GM12864 (cell line): ENCODE measurements at regions not wholly inside any gene's neighbourhood (a gene's known extent, or its start where the extent isn't known, plus 50 kb on each side); places are given as distances from the start of the nearest gene placed in this dataset.
"Not testable (repeated sequence)": the region's sequence is repeated elsewhere in the genome, so short reads cannot be mapped to it uniquely, and the experiment has no call there.

ENCODE experiments used
- DNase-seq: peaks from one replicate; pipeline ENCODE4 v3.0.0-alpha.2; 2011; ENCODE audit warnings: low read depth
- H3K4me3 ChIP-seq: 2 replicates; pipeline ENCODE4 v1.5.1; 2011; ENCODE audit warnings: mild to moderate bottlenecking, low read depth, low read length, control low read depth
- TF ChIP-seq, protein P1 (sequence below): IDR thresholded peaks from 2 replicates; pipeline ENCODE4 v1.5.1; 2011; ENCODE audit warnings: low read depth, mild to moderate bottlenecking, moderate library complexity, low read length, control low read depth, inconsistent platforms; ENCODE audit errors: missing control alignments

DNA sequence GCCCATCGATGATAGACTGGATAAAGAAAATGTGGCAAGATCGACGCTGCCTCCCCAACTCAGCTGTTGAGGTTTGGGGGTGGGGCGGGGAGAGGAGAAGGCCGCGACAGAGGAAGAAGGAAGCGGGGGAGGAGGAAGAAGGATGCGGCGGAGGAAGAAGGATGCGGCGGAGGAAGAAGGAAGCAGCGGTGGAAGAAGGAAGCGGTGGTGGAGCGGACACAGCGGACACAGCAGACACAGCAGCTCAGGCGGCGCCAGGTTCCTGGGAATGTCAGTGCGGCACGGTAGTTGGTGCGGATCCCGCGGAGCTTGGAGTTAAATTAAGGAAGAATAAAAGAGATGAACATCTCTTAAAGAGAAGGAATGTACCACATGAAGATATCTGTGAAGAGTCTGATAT is 163.9 kb upstream of the NT5E start:
- H3K4me3 ChIP-seq, result no peak overlapping the region
- DNase-seq, result no peak
- TF ChIP-seq, protein P1, sequence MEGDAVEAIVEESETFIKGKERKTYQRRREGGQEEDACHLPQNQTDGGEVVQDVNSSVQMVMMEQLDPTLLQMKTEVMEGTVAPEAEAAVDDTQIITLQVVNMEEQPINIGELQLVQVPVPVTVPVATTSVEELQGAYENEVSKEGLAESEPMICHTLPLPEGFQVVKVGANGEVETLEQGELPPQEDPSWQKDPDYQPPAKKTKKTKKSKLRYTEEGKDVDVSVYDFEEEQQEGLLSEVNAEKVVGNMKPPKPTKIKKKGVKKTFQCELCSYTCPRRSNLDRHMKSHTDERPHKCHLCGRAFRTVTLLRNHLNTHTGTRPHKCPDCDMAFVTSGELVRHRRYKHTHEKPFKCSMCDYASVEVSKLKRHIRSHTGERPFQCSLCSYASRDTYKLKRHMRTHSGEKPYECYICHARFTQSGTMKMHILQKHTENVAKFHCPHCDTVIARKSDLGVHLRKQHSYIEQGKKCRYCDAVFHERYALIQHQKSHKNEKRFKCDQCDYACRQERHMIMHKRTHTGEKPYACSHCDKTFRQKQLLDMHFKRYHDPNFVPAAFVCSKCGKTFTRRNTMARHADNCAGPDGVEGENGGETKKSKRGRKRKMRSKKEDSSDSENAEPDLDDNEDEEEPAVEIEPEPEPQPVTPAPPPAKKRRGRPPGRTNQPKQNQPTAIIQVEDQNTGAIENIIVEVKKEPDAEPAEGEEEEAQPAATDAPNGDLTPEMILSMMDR, result no peak

DNA sequence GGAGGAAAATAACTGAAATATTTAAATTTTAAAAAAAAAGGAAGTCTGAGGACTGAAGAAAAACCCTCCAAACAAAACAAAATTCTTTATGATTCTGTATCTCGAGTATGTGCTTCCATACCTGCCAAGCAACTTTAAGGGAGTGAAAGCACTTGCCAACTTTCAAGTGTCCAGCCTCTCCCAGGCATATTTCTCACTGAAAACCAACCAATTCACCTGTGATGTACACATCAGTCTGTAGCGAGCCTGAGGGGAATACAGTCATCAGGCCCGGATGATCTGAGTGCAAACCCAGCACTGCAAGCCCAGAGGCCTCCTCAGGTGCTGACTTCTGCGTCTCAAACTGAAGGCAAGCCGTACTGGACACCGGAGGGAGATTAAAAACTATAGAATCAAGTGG is 164.8 kb upstream of the NT5E start:
- TF ChIP-seq, protein P1, result no peak
- no peak overlapping the region for H3K4me3 ChIP-seq

DNA sequence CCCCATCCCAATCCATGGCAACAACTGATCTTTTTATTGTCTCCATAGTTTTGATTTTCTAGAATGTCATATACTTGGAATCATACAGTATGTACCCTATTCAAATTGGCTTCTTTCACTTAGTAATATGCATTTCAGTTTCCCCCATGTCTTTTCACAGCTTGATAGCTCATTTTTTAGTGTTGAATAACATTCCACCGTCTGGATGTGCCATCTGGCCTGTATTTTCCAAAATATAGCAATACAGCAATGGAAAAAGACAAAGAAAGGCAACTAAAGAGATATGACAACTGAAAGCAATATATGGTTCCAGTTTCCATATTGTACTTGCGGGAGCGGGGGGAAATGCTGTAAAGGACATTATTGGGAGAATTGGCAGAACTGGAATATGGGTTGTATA is 166.4 kb upstream of the NT5E start:
- TF ChIP-seq, protein P1, result no peak
- no peak overlapping the region for H3K4me3 ChIP-seq
- DNase-seq, result no peak

More for the DNA sequence above, 164.8 kb upstream of the NT5E start:
- no peak for DNase-seq

DNA sequence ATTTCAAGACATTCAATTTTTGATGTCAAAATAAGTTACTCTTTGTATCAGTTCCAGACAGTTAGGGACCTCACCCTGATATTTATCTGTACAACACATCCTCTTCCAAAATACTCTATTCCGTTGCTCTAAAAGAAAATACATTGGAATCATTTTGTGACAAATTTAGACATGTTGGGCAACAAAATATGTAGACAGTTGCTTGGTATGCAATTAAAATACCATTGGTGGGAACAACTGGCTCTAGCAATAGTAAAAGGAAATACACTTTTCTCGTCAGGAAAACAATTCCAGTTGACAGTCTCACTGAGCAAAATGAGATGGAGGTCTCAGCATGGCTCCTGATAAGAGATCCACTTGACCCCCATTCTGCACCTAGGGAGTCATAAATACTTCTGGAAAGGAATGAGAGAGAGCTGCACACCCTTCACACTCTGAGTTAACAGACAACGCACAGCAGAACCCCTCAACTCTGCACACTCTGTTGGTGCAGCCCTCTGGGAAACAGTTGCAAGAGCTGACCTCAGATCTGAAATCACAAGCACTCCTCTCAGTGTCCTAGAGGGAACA is 171.3 kb upstream of the NT5E start:
- no peak for DNase-seq
- H3K4me3 ChIP-seq, result no peak overlapping the region
- TF ChIP-seq, protein P1, result no peak

DNA sequence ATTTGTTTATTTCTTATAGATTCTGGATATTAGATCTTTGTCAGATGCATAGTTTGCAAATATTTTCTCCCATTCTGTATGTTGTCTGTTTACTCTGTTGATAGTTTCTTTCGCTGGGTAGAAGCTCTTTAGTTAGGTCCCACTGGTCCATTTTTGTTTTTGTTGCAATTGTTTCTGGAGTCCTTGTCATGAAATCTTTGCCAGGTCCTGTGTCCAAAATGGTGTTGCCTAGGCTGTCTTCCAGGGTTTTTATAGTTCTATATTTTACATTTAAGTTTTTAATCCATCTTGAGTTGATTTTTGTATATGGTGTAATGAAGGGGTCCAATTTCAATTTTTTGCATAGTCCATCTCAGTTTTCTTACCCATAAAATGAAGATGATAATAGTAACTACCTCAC is 173.9 kb upstream of the NT5E start:
- not testable (repeated sequence) for H3K4me3 ChIP-seq, DNase-seq

DNA sequence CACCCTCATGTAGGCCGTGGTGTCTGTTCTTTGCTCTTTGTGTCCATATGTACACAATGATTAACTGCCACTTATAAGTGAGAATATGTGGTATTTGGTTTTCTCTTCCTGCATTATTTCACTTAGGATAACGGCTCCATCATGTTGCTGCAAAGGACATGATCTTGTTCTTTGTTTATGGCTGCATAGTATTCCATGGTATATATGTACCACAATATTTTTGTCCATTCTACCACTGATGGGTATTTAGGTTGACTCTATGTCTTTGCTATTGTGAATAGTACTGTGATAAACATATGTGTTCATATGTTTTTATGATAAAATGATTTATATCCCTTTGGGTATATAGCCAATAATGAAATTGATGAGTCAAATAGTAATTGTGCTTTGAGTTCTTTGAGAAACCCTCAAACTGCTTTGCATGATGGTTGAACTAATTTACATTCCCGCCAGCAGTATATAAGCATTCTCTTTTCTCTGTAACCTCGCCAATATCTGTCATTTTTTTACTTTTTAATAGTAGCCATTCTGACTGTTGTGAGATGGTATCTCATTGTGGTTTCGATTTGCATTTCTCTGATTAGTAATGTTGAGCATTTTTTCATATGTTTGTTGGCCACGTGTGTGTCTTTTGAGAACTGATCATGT is 174.4 kb upstream of the NT5E start:
- DNase-seq, result no peak
- TF ChIP-seq, protein P1, result no peak
- H3K4me3 ChIP-seq, result no peak overlapping the region

DNA sequence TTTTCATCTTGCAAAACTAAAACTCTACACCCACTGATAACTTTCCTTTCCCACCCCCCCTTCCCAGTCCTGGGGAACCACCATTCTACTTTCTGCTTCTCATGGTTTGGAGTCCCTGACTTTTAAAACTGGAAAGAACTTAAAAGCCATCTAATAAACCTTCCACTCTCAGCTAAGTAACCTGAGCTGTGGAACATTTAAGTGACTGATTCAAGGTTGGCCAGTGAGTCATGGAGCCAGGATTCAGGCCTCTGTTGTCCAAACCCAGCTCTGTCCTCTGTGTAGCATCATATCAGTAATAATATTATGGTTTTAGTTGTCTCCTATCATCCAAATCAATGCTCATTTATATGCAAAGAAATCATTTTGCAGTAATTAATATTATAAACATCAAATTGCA is 176.0 kb upstream of the NT5E start:
- no peak for DNase-seq
- H3K4me3 ChIP-seq, result no peak overlapping the region
- TF ChIP-seq, protein P1, result no peak
